HG03378 (cell line): ENCODE measurements at regions not wholly inside any gene's neighbourhood (a gene's known extent, or its start where the extent isn't known, plus 50 kb on each side); places are given as distances from the start of the nearest gene placed in this dataset.

Source experiments
- ATAC-seq: cut with Tn5 transposase; IDR thresholded peaks from one replicate; pipeline ENCODE4 v1.9.1; 2021; ENCODE audit warnings: mild to moderate bottlenecking, moderate library complexity; ENCODE audit not compliant: unreplicated experiment

DNA sequence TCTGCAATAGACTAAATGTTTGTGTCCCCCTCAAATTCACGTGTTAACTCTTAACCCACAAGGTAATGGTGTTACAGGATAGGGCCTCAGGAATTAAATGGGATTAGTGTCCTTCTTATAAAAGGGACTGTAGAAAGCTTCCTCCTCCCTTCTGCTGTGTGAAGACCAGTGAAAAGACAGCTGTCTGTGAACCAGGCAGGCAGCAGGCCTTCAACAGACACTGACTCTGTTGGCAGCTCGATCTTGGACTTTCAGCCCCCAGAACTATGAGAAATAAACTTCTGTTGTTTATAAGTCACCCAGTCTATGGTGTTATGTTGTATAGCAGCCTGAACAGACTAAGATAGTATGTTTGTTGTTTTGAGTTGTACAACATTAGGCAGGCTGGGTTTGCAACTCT is 208.1 kb downstream of the GBA3 start:
- ATAC-seq: no peak

DNA sequence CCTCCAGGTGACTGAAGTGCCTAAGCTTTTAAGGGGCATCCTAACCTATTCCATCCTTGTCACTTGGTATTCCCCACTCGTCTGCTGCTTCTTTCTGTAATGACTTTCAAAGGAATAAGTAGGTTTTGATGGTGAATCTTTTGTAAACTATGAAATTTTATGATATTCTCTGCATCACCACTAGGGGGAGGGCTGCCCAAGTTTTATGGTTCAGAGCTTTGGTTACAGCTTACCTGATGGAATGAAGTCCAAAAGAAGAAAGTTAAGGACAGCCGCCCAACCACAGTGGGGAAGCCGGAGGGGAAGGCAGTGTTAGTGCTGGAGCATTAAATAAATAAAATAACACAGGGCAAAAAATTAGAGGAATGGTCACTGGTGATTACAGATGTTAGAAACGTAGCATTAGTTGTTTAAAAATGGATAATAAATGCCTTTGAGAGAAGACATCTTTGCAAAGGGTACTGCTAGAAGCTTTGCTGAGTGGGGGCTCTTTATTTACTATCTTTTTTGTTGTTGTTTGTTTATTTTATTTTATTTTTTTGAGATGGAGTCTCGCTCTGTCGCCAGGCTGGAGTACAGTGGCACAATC is 204.9 kb downstream of the GBA3 start:
- no peak for ATAC-seq

- no peak for ATAC-seq
Observed at GRCh38 chr4:22895482-22895881, 202.7 kb downstream of the GBA3 start.

- ATAC-seq: no peak
Observed at GRCh38 chr4:22884157-22884556, 191.4 kb downstream of the GBA3 start.

- ATAC-seq: no peak
Observed at GRCh38 chr4:22881411-22881810, 188.7 kb downstream of the GBA3 start.

- ATAC-seq: no peak
Observed at GRCh38 chr4:22877486-22878052, 184.8 kb downstream of the GBA3 start.

DNA sequence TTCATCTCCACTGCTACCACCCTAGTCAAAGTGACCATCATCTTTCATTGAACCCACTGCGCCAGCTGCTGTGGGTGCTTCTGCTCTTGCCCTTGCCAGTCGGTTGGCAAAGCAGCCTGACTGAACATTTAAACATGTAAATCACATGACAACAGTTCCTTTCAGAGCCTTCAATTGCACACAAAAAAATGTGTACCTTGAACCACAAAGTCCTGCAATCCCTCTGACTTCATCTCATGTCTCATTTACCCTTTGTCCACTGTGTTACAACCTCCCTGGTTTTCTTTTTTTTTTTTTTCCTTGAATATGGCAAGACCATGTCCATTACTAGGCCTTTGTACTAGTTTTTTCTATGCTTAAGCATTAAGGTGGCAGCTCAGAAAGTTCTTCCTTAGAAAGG is 183.5 kb downstream of the GBA3 start:
- ATAC-seq: no peak

GRCh38 chr4:22875587-22876257 is 183.0 kb downstream of the GBA3 start:
- no peak for ATAC-seq

DNA sequence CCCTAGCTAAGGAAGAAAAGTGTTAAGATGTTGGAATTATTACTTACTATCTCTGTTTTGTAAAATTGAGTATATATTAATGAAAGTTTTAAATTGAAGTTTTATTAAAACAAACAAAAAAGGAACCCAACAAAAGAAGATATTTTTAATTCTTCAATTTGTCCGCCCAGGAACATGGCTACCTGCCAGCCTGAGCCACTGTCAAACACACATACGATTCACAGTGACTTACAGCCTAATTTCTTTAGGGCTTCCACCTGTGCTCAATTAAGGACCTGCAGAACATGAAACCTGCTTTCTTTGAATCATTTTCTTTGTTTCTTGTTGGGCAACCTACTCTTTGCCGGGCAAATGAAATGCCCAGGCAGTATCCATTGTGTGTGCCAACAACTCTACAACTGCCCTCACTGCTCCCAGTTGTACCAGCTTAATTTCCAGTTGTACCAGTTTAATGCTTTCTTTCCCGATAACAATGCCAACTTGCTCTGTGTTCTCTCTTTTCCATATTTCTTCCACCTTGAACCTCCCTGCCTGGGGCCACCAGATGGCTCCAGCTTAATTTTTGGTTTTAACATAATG is 181.7 kb downstream of the GBA3 start:
- no peak for ATAC-seq

DNA sequence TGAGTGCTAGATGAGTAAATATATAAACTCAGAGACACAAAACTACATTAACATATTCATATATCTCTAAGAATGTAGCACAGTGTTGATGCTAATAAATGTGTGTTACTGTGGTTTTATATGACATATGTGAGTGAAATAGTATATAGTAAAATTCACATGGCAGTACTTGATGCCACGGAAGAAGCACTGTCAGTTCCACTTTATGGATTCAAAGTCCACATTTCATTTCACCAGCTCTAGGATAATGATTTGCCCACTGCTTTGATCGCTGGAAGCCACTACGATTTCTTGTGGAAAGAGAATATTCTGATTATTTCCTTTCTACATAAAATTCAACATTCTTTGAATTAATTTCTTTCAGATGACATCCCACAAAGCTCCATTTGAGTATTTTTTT is 181.2 kb downstream of the GBA3 start:
- ATAC-seq: no peak

DNA sequence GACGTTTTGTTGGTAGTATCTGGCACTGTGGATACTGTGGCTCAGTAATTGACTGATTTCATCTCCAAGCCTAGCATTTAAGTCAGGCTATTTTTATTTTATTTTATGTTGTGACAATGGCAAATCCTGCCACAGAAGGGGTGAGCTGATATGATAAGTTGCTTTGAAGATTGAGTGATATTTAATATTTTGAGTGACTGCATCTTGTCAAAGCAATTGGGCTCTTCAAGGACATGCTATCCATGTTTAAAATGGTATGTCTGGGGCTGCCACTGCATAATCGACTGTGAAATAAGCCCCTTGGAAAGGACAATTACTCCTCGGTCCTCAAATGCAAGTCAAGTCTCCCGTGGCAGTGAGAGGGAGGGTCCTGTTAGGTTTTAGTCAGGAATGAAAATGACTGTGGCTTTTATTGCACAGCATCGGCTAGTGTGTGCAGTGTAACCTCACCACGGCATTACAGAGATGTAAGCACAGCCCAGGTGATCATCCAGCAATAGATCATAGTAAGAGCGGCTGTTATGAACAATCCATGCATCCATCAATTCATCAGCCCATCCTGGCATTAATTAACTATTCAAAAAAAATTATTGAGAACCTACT is 178.2 kb downstream of the GBA3 start:
- no peak for ATAC-seq

- no peak for ATAC-seq
Observed at GRCh38 chr4:22869235-22869634, 176.5 kb downstream of the GBA3 start.
